Liver (tissue), 8 donors: ENCODE measurements at regions not wholly inside any gene's neighbourhood (a gene's known extent, or its start where the extent isn't known, plus 50 kb on each side); places are given as distances from the start of the nearest gene placed in this dataset.

Experiments used
- DNase-seq: peaks from one replicate; pipeline ENCODE4 v3.0.0-alpha.2; 2017; ENCODE audit warnings: low spot score
- H3K27ac ChIP-seq, 2 donors: one replicate each; pipeline ENCODE4 v1.7.0; 2013; ENCODE audit warnings: inconsistent platforms in 2 of 2, low read length in 2 of 2, control low read depth in 1 of 2, low read depth in 1 of 2, mild to moderate bottlenecking in 1 of 2
- H3K27me3 ChIP-seq, 4 donors: one replicate each; pipeline versions ENCODE4 v1.6.1 to v1.7.0; 2013; ENCODE audit warnings: low read length in 3 of 4, inconsistent platforms in 1 of 4, mild to moderate bottlenecking in 1 of 4, moderate library complexity in 1 of 4; ENCODE audit not compliant: control insufficient read depth in 4 of 4, insufficient read depth in 4 of 4
- H3K36me3 ChIP-seq, 4 donors: one replicate each; pipeline versions ENCODE4 v1.6.1 to v1.7.0; 2013; ENCODE audit warnings: low read length in 3 of 4, mild to moderate bottlenecking in 3 of 4, low read depth in 1 of 4, moderate library complexity in 1 of 4; ENCODE audit not compliant: control insufficient read depth in 4 of 4, insufficient read depth in 3 of 4
- H3K4me1 ChIP-seq, 4 donors: one replicate each; pipeline versions ENCODE4 v1.6.1 to v1.7.0; 2013; ENCODE audit warnings: low read length in 3 of 4, mild to moderate bottlenecking in 3 of 4, moderate library complexity in 1 of 4; ENCODE audit not compliant: control insufficient read depth in 4 of 4, insufficient read depth in 4 of 4
- H3K4me3 ChIP-seq, 3 donors: one replicate each; pipeline versions ENCODE4 v1.6.1 to v1.7.0; 2013; ENCODE audit warnings: low read length in 3 of 3, control low read depth in 1 of 3, low read depth in 1 of 3, mild to moderate bottlenecking in 1 of 3
- H3K9ac ChIP-seq, 2 donors: one replicate each; pipeline ENCODE4 v1.7.0; 2013; ENCODE audit warnings: low read length in 2 of 2, mild to moderate bottlenecking in 2 of 2, moderate library complexity in 2 of 2, control low read depth in 1 of 2, low read depth in 1 of 2
- H3K9me3 ChIP-seq, 4 donors: one replicate each; pipeline versions ENCODE4 v1.6.1 to v1.7.0; 2013; ENCODE audit warnings: low read length in 3 of 4; ENCODE audit not compliant: control insufficient read depth in 4 of 4
- ATF3 ChIP-seq: IDR thresholded peaks from 2 replicates; pipeline ENCODE4 v1.6.1; 2016; ENCODE audit warnings: antibody characterized with exemption
- EGR1 ChIP-seq, 2 donors: IDR thresholded peaks; 2 replicates each; pipeline ENCODE4 v1.6.1; 2016 to 2018; ENCODE audit warnings: antibody characterized with exemption in 2 of 2, low read depth in 2 of 2
- FOXA1 ChIP-seq: IDR thresholded peaks from 2 replicates; pipeline ENCODE4 v1.6.1; 2016; ENCODE audit warnings: antibody characterized with exemption
- FOXA2 ChIP-seq: IDR thresholded peaks from 2 replicates; pipeline ENCODE4 v1.6.1; 2016; ENCODE audit warnings: antibody characterized with exemption
- GABPA ChIP-seq, 2 donors: IDR thresholded peaks in 1 of 2; conservative IDR thresholded peaks in 1 of 2; 2 replicates each; pipeline ENCODE4 v1.6.1; 2016; ENCODE audit warnings: antibody characterized with exemption in 2 of 2, mild to moderate bottlenecking in 1 of 2, moderate library complexity in 1 of 2
- HNF4A ChIP-seq, 2 donors: conservative IDR thresholded peaks; 2 replicates each; pipeline ENCODE4 v1.6.1; 2016; ENCODE audit warnings: antibody characterized with exemption in 2 of 2, mild to moderate bottlenecking in 2 of 2
- HNF4G ChIP-seq: IDR thresholded peaks from 2 replicates; pipeline ENCODE4 v1.6.1; 2016; ENCODE audit warnings: antibody characterized with exemption
- JUND ChIP-seq, 2 donors: IDR thresholded peaks; 2 replicates each; pipeline ENCODE4 v1.6.1; 2016; ENCODE audit warnings: antibody characterized with exemption in 2 of 2
- NR2F2 ChIP-seq: IDR thresholded peaks from 2 replicates; pipeline ENCODE4 v1.6.1; 2016; ENCODE audit warnings: antibody characterized with exemption
- RAD21 ChIP-seq, 2 donors: IDR thresholded peaks; 2 replicates each; pipeline ENCODE4 v1.6.1; 2016; ENCODE audit warnings: antibody characterized with exemption in 2 of 2, mild to moderate bottlenecking in 2 of 2
- SP1 ChIP-seq: IDR thresholded peaks from 2 replicates; pipeline ENCODE4 v1.6.1; 2018; ENCODE audit warnings: antibody characterized with exemption, mild to moderate bottlenecking
- TAF1 ChIP-seq: conservative IDR thresholded peaks from 2 replicates; pipeline ENCODE4 v1.6.1; 2016; ENCODE audit warnings: antibody characterized with exemption, mild to moderate bottlenecking
- YY1 ChIP-seq: IDR thresholded peaks from 2 replicates; pipeline ENCODE4 v1.6.1; 2016; ENCODE audit warnings: antibody characterized with exemption, mild to moderate bottlenecking
- ZBTB33 ChIP-seq: IDR thresholded peaks from 2 replicates; pipeline ENCODE4 v1.6.1; 2016; ENCODE audit warnings: antibody characterized with exemption
- WGBS: extraction: QIAGEN DNeasy Blood & Tissue Kit; methylation state at CpG from one replicate; pipeline ENCODE4 v1.1.7; 2013; 5-methylcytosine and 5-hydroxymethylcytosine counted together
- TF ChIP-seq, protein P1 (sequence below): IDR thresholded peaks from 2 replicates; pipeline ENCODE4 v1.6.1; 2016; ENCODE audit warnings: antibody characterized with exemption
- TF ChIP-seq, protein P2 (sequence below): IDR thresholded peaks from 2 replicates; pipeline ENCODE4 v1.6.1; 2016; ENCODE audit warnings: antibody characterized with exemption, mild to moderate bottlenecking
- TF ChIP-seq, protein P3 (sequence below): fragments of 150-350 bp; IDR thresholded peaks from 2 replicates; pipeline ENCODE4 v1.5.1; 2017; ENCODE audit warnings: improper control_type of control experiment, low read depth, low read length; ENCODE audit not compliant: missing input control
- donor health status: healthy.
- donor health status: healthy.
- donor health status: healthy.
- donor health status: healthy.
- donor health status: healthy.

GRCh38 chr6:168215121-168215808 is 104.3 kb downstream of the DACT2 start:
- Histone ChIP-seq H3K4me1 (no peaks in the 10 kb centered on the region), H3K9me3 (no peaks in the 10 kb centered on the region), H3K9ac (no peak overlapping the region), H3K27ac (no peak overlapping the region), H3K36me3 (no peaks in the 10 kb centered on the region), H3K27me3 (no peaks in the 10 kb centered on the region), H3K4me3 (no peak overlapping the region)
- WGBS = 91% methylated on average over 23 of the region's 23 CpGs
- no peak for TF ChIP-seq JUND (IDR thresholded peaks at IDR 0.05)
- TF ChIP-seq EGR1 (IDR thresholded peaks at IDR 0.05; ENCODE audit: low read depth in 2 of 2) = no peak
- no peak for TF ChIP-seq HNF4G
- TF ChIP-seq NR2F2 = no peak
- TF ChIP-seq ZBTB33 = no peak
- TF ChIP-seq TAF1 = no peak
- no peak for DNase-seq

DNA sequence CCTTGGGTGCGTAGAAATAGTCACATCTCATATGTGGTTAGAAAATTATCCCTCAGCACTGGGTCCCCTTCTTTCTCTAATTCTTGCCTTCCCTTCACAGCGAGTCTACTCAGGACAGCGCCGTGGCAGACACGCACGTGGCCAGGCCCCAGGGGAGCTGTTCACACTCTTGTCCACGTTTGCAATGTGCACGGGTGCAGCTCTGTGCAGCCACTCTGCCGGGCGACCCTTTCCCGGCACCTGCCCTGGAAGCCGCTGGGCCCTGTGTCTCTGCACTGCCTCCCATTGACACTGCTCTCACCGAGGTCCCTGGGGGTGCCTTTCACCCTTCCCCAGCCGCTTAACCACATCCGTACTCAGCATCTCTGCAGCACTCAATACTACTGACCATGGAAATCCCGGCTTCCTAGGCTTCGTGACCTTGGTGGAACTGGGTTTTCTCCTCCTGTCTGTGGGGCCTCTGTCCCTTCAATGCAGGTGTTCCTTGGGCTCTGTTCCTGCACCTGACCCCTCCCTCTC is 104.9 kb downstream of the DACT2 start:
- no peaks in the 10 kb centered on the region for H3K36me3 ChIP-seq
- H3K9me3 ChIP-seq = no peaks in the 10 kb centered on the region
- no peak overlapping the region for H3K4me3 ChIP-seq
- no peak overlapping the region for H3K9ac ChIP-seq
- TF ChIP-seq, protein P1, sequence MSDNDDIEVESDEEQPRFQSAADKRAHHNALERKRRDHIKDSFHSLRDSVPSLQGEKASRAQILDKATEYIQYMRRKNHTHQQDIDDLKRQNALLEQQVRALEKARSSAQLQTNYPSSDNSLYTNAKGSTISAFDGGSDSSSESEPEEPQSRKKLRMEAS = no peak
- no peak for TF ChIP-seq ATF3
- TF ChIP-seq ZBTB33 = no peak
- TF ChIP-seq EGR1 (IDR thresholded peaks at IDR 0.05; ENCODE audit: low read depth in 2 of 2) = no peak
- TF ChIP-seq, protein P2, sequence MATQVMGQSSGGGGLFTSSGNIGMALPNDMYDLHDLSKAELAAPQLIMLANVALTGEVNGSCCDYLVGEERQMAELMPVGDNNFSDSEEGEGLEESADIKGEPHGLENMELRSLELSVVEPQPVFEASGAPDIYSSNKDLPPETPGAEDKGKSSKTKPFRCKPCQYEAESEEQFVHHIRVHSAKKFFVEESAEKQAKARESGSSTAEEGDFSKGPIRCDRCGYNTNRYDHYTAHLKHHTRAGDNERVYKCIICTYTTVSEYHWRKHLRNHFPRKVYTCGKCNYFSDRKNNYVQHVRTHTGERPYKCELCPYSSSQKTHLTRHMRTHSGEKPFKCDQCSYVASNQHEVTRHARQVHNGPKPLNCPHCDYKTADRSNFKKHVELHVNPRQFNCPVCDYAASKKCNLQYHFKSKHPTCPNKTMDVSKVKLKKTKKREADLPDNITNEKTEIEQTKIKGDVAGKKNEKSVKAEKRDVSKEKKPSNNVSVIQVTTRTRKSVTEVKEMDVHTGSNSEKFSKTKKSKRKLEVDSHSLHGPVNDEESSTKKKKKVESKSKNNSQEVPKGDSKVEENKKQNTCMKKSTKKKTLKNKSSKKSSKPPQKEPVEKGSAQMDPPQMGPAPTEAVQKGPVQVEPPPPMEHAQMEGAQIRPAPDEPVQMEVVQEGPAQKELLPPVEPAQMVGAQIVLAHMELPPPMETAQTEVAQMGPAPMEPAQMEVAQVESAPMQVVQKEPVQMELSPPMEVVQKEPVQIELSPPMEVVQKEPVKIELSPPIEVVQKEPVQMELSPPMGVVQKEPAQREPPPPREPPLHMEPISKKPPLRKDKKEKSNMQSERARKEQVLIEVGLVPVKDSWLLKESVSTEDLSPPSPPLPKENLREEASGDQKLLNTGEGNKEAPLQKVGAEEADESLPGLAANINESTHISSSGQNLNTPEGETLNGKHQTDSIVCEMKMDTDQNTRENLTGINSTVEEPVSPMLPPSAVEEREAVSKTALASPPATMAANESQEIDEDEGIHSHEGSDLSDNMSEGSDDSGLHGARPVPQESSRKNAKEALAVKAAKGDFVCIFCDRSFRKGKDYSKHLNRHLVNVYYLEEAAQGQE = no peak
- no peak for TF ChIP-seq FOXA1
- TF ChIP-seq HNF4A (conservative IDR thresholded peaks at IDR 0.05) = no peak
- no peak for TF ChIP-seq JUND (IDR thresholded peaks at IDR 0.05)
- no peak for TF ChIP-seq FOXA2
- no peak for TF ChIP-seq RAD21 (IDR thresholded peaks at IDR 0.05)
- no peak for TF ChIP-seq NR2F2
- TF ChIP-seq YY1 = no peak
- no peak for TF ChIP-seq GABPA (IDR thresholded peaks at IDR 0.05 in 1 of 2, conservative IDR thresholded peaks at IDR 0.05 in 1 of 2)
- TF ChIP-seq, protein P3, sequence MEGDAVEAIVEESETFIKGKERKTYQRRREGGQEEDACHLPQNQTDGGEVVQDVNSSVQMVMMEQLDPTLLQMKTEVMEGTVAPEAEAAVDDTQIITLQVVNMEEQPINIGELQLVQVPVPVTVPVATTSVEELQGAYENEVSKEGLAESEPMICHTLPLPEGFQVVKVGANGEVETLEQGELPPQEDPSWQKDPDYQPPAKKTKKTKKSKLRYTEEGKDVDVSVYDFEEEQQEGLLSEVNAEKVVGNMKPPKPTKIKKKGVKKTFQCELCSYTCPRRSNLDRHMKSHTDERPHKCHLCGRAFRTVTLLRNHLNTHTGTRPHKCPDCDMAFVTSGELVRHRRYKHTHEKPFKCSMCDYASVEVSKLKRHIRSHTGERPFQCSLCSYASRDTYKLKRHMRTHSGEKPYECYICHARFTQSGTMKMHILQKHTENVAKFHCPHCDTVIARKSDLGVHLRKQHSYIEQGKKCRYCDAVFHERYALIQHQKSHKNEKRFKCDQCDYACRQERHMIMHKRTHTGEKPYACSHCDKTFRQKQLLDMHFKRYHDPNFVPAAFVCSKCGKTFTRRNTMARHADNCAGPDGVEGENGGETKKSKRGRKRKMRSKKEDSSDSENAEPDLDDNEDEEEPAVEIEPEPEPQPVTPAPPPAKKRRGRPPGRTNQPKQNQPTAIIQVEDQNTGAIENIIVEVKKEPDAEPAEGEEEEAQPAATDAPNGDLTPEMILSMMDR = no peak
- TF ChIP-seq SP1 = no peak
- TF ChIP-seq HNF4G = no peak
- no peak for TF ChIP-seq TAF1
- no peaks in the 10 kb centered on the region for H3K4me1 ChIP-seq
- no peak overlapping the region for H3K27ac ChIP-seq
- no peak for DNase-seq
- no peaks in the 10 kb centered on the region for H3K27me3 ChIP-seq
- WGBS = 93% methylated on average over 17 of the region's 17 CpGs
